ENCODE measurements at regions not wholly inside any gene's neighbourhood (a gene's known extent, or its start where the extent isn't known, plus 50 kb on each side); places are given as distances from the start of the nearest gene placed in this dataset.

DNA sequence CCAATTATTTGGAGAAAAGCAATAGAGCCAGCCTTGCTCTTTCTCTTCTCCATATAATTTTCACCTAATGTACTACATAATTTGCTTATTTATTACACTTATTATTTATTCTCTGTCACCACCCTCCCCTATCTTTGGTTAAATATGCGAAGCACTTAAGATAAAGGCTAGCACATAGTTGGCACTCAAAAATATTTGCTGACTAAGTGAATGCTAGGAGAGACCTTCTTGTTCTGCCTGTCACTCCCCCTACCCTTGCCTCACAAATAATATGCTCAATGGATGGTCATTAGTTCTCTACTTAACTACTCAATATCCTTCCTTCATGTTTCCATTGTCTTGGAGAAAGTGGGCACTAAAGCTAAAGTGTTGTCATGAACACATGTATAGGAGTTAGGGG is 139.7 kb upstream of the ZC3H11B start:
- H4K20me1 ChIP-seq (ENCODE audit: control insufficient read depth, insufficient read depth, insufficient read length) = no peaks in the 10 kb centered on the region
- no peaks in the 10 kb centered on the region for H3K9me3 ChIP-seq (ENCODE audit: control insufficient read depth, low read depth, low read length)
- H3K23ac ChIP-seq (ENCODE audit: insufficient read length, low read depth, low read length) = no peak overlapping the region
- H3K4me3 Mint-ChIP-seq = no peak overlapping the region
- H3K56ac ChIP-seq (ENCODE audit: insufficient read length, low read depth, low read length) = no peak overlapping the region
- no peak overlapping the region for H3K9ac ChIP-seq (ENCODE audit: extremely low read depth, insufficient read length, low read length)
- H3K36me3 Mint-ChIP-seq (ENCODE audit: insufficient read depth in 1 of 3, low read depth in 3 of 3) = no peaks in the 10 kb centered on the region
- H4K8ac ChIP-seq (replicated peaks; ENCODE audit: insufficient read length, low read depth, low read length) = no peak overlapping the region
- no peaks in the 10 kb centered on the region for H3K4me1 ChIP-seq (ENCODE audit: insufficient read depth, low read length)
- H3T11ph ChIP-seq (ENCODE audit: low read length) = no peak overlapping the region
- TF ChIP-seq, protein P1, sequence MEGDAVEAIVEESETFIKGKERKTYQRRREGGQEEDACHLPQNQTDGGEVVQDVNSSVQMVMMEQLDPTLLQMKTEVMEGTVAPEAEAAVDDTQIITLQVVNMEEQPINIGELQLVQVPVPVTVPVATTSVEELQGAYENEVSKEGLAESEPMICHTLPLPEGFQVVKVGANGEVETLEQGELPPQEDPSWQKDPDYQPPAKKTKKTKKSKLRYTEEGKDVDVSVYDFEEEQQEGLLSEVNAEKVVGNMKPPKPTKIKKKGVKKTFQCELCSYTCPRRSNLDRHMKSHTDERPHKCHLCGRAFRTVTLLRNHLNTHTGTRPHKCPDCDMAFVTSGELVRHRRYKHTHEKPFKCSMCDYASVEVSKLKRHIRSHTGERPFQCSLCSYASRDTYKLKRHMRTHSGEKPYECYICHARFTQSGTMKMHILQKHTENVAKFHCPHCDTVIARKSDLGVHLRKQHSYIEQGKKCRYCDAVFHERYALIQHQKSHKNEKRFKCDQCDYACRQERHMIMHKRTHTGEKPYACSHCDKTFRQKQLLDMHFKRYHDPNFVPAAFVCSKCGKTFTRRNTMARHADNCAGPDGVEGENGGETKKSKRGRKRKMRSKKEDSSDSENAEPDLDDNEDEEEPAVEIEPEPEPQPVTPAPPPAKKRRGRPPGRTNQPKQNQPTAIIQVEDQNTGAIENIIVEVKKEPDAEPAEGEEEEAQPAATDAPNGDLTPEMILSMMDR (conservative IDR thresholded peaks at IDR 0.05) = no peak
- H2BK15ac ChIP-seq (ENCODE audit: low read depth, low read length) = no peak overlapping the region
- no peak overlapping the region for H3K4ac ChIP-seq (ENCODE audit: low read depth, low read length)
- H3K27me3 ChIP-seq (ENCODE audit: insufficient read depth, low read length) = no peaks in the 10 kb centered on the region
- H4K5ac ChIP-seq (ENCODE audit: insufficient read length, low read depth, low read length) = no peak overlapping the region
- no peak overlapping the region for H3K4me2 ChIP-seq (ENCODE audit: insufficient read depth, insufficient read length, low read length)
- no peak overlapping the region for H2BK12ac ChIP-seq (ENCODE audit: insufficient read length, low read depth, low read length)
- no peak overlapping the region for H2AFZ ChIP-seq (ENCODE audit: low read length)
- no peak overlapping the region for H3K27ac Mint-ChIP-seq
- no peak overlapping the region for H2BK20ac ChIP-seq (ENCODE audit: low read depth, low read length, poor library complexity, severe bottlenecking)
- no peak for DNase-seq
- no peak overlapping the region for H2AK5ac ChIP-seq (ENCODE audit: insufficient read length, low read length)
- no peaks in the 10 kb centered on the region for H3K4me1 Mint-ChIP-seq
- no peak overlapping the region for H2BK120ac ChIP-seq (ENCODE audit: low read depth, low read length, poor library complexity, severe bottlenecking)
- no peak overlapping the region for H3K14ac ChIP-seq (ENCODE audit: insufficient read depth, low read length)
- no peaks in the 10 kb centered on the region for H3K9me3 Mint-ChIP-seq
- H3K18ac ChIP-seq (ENCODE audit: insufficient read length, low read depth, low read length) = no peak overlapping the region
- no peaks in the 10 kb centered on the region for H3K23me2 ChIP-seq (ENCODE audit: insufficient read length, low read depth, low read length, poor library complexity, severe bottlenecking)
- no peaks in the 10 kb centered on the region for H3K79me2 ChIP-seq (ENCODE audit: insufficient read depth, low read length)
- H4K91ac ChIP-seq (ENCODE audit: insufficient read length, low read depth, low read length) = no peak overlapping the region
- H2BK5ac ChIP-seq (ENCODE audit: insufficient read length, low read length) = no peak overlapping the region
- no CpG with 5 or more reads among the region's 1 CpG for WGBS (ENCODE audit: extremely low coverage, insufficient read length, low lambda C conversion rate)
- no peak overlapping the region for H3K27ac ChIP-seq (ENCODE audit: insufficient read length, low read depth, low read length)
- H3K79me1 ChIP-seq (ENCODE audit: insufficient read depth, low read depth, low read length, poor library complexity, severe bottlenecking) = no peaks in the 10 kb centered on the region
- H3K27me3 Mint-ChIP-seq (ENCODE audit: low read depth) = no peaks in the 10 kb centered on the region

All from H9 (cell line).